GM19328 (cell line): ENCODE measurements at regions not wholly inside any gene's neighbourhood (a gene's known extent, or its start where the extent isn't known, plus 50 kb on each side); places are given as distances from the start of the nearest gene placed in this dataset.

ENCODE experiments used
- ATAC-seq: cut with Tn5 transposase; IDR thresholded peaks from one replicate; pipeline ENCODE4 v1.9.1; 2021; ENCODE audit warnings: mild to moderate bottlenecking, moderate library complexity; ENCODE audit not compliant: unreplicated experiment

GRCh38 chr22:47334601-47335000 lies 572.2 kb downstream of the TBC1D22A start:
- ATAC-seq = no peak

- ATAC-seq = no peak
Observed at GRCh38 chr22:47333625-47334024, 571.2 kb downstream of the TBC1D22A start.

GRCh38 chr22:47332246-47332980 lies 570.0 kb downstream of the TBC1D22A start:
- no peak for ATAC-seq

GRCh38 chr22:47331750-47332149 lies 569.3 kb downstream of the TBC1D22A start:
- ATAC-seq = no peak

- no peak for ATAC-seq
Observed at GRCh38 chr22:47329727-47330650, 567.5 kb downstream of the TBC1D22A start.

GRCh38 chr22:47328550-47329243 lies 566.2 kb downstream of the TBC1D22A start:
- ATAC-seq = no peak

- ATAC-seq = no peak
Observed at GRCh38 chr22:47327241-47327640, 564.8 kb downstream of the TBC1D22A start.

GRCh38 chr22:47325249-47325648 lies 562.8 kb downstream of the TBC1D22A start:
- ATAC-seq = no peak

- ATAC-seq = no peak
Observed at GRCh38 chr22:47324435-47324990, 562.1 kb downstream of the TBC1D22A start.

GRCh38 chr22:47323518-47323917 lies 561.1 kb downstream of the TBC1D22A start:
- no peak for ATAC-seq

GRCh38 chr22:47322854-47323253 lies 560.4 kb downstream of the TBC1D22A start:
- ATAC-seq = no peak

- ATAC-seq = no peak
Observed at GRCh38 chr22:47320560-47320959, 558.1 kb downstream of the TBC1D22A start.

GRCh38 chr22:47318041-47318737 lies 555.7 kb downstream of the TBC1D22A start:
- no peak for ATAC-seq

GRCh38 chr22:47315862-47316419 lies 553.5 kb downstream of the TBC1D22A start:
- no peak for ATAC-seq

- no peak for ATAC-seq
Observed at GRCh38 chr22:47310601-47311000, 548.2 kb downstream of the TBC1D22A start.

GRCh38 chr22:47309946-47310345 lies 547.5 kb downstream of the TBC1D22A start:
- ATAC-seq = no peak

GRCh38 chr22:47309476-47309875 lies 547.0 kb downstream of the TBC1D22A start:
- ATAC-seq = no peak

- no peak for ATAC-seq
Observed at GRCh38 chr22:47308886-47309285, 546.4 kb downstream of the TBC1D22A start.

- no peak for ATAC-seq
Observed at GRCh38 chr22:47307822-47308221, 545.4 kb downstream of the TBC1D22A start.

- ATAC-seq = no peak
Observed at GRCh38 chr22:47307326-47307725, 544.9 kb downstream of the TBC1D22A start.
